Neuronal stem cell (in vitro differentiated cells): ENCODE measurements at regions not wholly inside any gene's neighbourhood (a gene's known extent, or its start where the extent isn't known, plus 50 kb on each side); places are given as distances from the start of the nearest gene placed in this dataset.
"Not testable (repeated sequence)": the region's sequence is repeated elsewhere in the genome, so short reads cannot be mapped to it uniquely, and the experiment has no call there.

Experiments
- DNase-seq: peaks from one replicate; pipeline ENCODE4 v3.0.0-alpha.2; 2013; ENCODE audit warnings: low spot score
- H2AFZ ChIP-seq: one replicate; pipeline ENCODE4 v1.6.1; 2013; ENCODE audit warnings: mild to moderate bottlenecking, low read length, inconsistent platforms
- H2AK5ac ChIP-seq: 2 replicates; pipeline ENCODE4 v1.6.1; 2013; ENCODE audit warnings: low read depth, mild to moderate bottlenecking, inconsistent platforms, low read length, moderate library complexity, mixed read lengths
- H2BK120ac ChIP-seq: 2 replicates; pipeline ENCODE4 v1.6.1; 2013; ENCODE audit warnings: low read depth, mild to moderate bottlenecking, inconsistent platforms, low read length, moderate library complexity, mixed read lengths
- H2BK12ac ChIP-seq: one replicate; pipeline ENCODE4 v1.6.1; 2013; ENCODE audit warnings: low read length, inconsistent platforms
- H2BK15ac ChIP-seq: 2 replicates; pipeline ENCODE4 v1.6.1; 2013; ENCODE audit warnings: mild to moderate bottlenecking, low read length, inconsistent platforms, mixed read lengths
- H2BK5ac ChIP-seq: one replicate; pipeline ENCODE4 v1.6.1; 2013; ENCODE audit warnings: inconsistent platforms, mild to moderate bottlenecking, low read length, moderate library complexity
- H3K14ac ChIP-seq: one replicate; pipeline ENCODE4 v1.6.1; 2013; ENCODE audit warnings: low read length, inconsistent platforms
- H3K18ac ChIP-seq: 2 replicates; pipeline ENCODE4 v1.6.1; 2013; ENCODE audit warnings: low read length, inconsistent platforms
- H3K23ac ChIP-seq: 2 replicates; pipeline ENCODE4 v1.6.1; 2013; ENCODE audit warnings: low read depth, mild to moderate bottlenecking, mixed read lengths, low read length, inconsistent platforms; ENCODE audit not compliant: poor library complexity
- H3K27ac ChIP-seq: replicated peaks from 3 replicates; pipeline ENCODE4 v1.5.1; 2013; ENCODE audit warnings: low read length, inconsistent platforms
- H3K27me3 ChIP-seq, 3 experiments: 2 replicates each; pipeline ENCODE4 v1.6.1; 2013; ENCODE audit warnings: low read length in 3 of 3, mild to moderate bottlenecking in 2 of 3, inconsistent platforms in 1 of 3, low read depth in 1 of 3, mixed read lengths in 1 of 3, moderate library complexity in 1 of 3; ENCODE audit not compliant: control insufficient read depth in 3 of 3, insufficient read depth in 3 of 3
- H3K36me3 ChIP-seq, 2 donors: replicated peaks in 1 of 2; 2 replicates each; pipeline ENCODE4 v1.6.1; 2013; ENCODE audit warnings: low read length in 2 of 2; ENCODE audit not compliant: control insufficient read depth in 2 of 2, insufficient read depth in 2 of 2
- H3K4ac ChIP-seq: 2 replicates; pipeline ENCODE4 v1.6.1; 2013; ENCODE audit warnings: inconsistent platforms, mild to moderate bottlenecking, low read length, moderate library complexity
- H3K4me1 ChIP-seq, 2 donors: 1 replicate in 1 of 2; 2 replicates in 1 of 2; pipeline ENCODE4 v1.6.1; 2013; ENCODE audit warnings: low read length in 2 of 2, low read depth in 1 of 2; ENCODE audit not compliant: control insufficient read depth in 2 of 2, insufficient read depth in 1 of 2
- H3K4me2 ChIP-seq: one replicate; pipeline ENCODE4 v1.6.1; 2013; ENCODE audit warnings: mild to moderate bottlenecking, low read length, inconsistent platforms; ENCODE audit not compliant: insufficient read depth, poor library complexity, severe bottlenecking
- H3K4me3 ChIP-seq, 2 donors: 2 replicates each; pipeline ENCODE4 v1.5.1; 2013; ENCODE audit warnings: low read length in 2 of 2, mild to moderate bottlenecking in 2 of 2, inconsistent platforms in 1 of 2, moderate library complexity in 1 of 2
- H3K79me1 ChIP-seq: one replicate; pipeline ENCODE4 v1.6.1; 2013; ENCODE audit warnings: low read depth, mild to moderate bottlenecking, inconsistent platforms, low read length, moderate library complexity
- H3K9ac ChIP-seq: one replicate; pipeline ENCODE4 v1.6.1; 2013; ENCODE audit warnings: mild to moderate bottlenecking, low read depth, low read length, inconsistent platforms; ENCODE audit not compliant: poor library complexity
- H3K9me3 ChIP-seq, 2 donors: replicated peaks in 1 of 2; 2 replicates each; pipeline versions ENCODE3 to v1.6.1; 2013; ENCODE audit warnings: low read length in 2 of 2, mild to moderate bottlenecking in 2 of 2, inconsistent platforms in 1 of 2, low read depth in 1 of 2, mixed read lengths in 1 of 2, moderate library complexity in 1 of 2; ENCODE audit not compliant: control insufficient read depth in 2 of 2, insufficient read depth in 1 of 2
- H4K8ac ChIP-seq: one replicate; pipeline ENCODE4 v1.6.1; 2013; ENCODE audit warnings: low read depth, mild to moderate bottlenecking, inconsistent platforms, low read length, moderate library complexity
- H4K91ac ChIP-seq: one replicate; pipeline ENCODE4 v1.6.1; 2013; ENCODE audit warnings: low read length, low read depth, mild to moderate bottlenecking, inconsistent platforms; ENCODE audit not compliant: poor library complexity
- WGBS, 2 donors: extraction: QIAGEN DNeasy Blood & Tissue Kit; methylation state at CpG; one replicate each; pipeline ENCODE4 v1.1.7; 2013; ENCODE audit warnings: missing lambda C conversion rate in 2 of 2, mixed read lengths in 1 of 2; ENCODE audit not compliant: insufficient read length in 2 of 2, insufficient replicate concordance in 1 of 2; ENCODE audit errors: extremely low coverage in 2 of 2; 5-methylcytosine and 5-hydroxymethylcytosine counted together

DNA sequence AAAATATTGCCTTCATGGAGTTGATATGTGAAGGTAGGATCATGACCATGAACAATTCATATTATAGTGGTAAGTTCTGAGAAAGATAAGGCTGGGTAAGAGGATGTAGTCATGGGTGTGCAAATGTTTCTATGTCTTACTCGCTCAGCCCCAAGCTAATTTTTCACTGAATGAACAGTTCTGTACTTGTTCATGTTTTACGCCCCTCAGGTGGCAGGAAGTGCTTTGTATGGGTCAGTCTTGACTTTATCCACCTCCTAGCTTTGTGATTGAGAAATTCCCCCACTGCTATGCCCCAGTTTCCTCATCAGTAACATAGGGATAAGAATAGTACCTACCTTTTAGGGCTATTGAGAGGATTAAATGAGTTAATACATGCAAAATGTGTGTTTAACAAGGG is 148.2 kb upstream of the KCNG1 start:
- Histone ChIP-seq H3K36me3 (no peaks in the 10 kb centered on the region), H2BK15ac (no peak overlapping the region), H3K4me1 (no peaks in the 10 kb centered on the region), H3K4me2 (no peak overlapping the region), H2BK120ac (no peak overlapping the region), H2BK12ac (no peak overlapping the region), H4K8ac (no peak overlapping the region), H2AFZ (no peak overlapping the region), H3K4me3 (no peak overlapping the region), H3K9ac (no peak overlapping the region), H2BK5ac (no peak overlapping the region), H3K4ac (no peak overlapping the region), H3K18ac (no peak overlapping the region), H2AK5ac (no peak overlapping the region), H3K23ac (no peak overlapping the region), H4K91ac (no peak overlapping the region), H3K27me3 (no peaks in the 10 kb centered on the region), H3K79me1 (no peaks in the 10 kb centered on the region), H3K27ac (no peak overlapping the region), H3K9me3 (peaks cover 0 to 3% of the 10 kb centered on the region in 2 donors), H3K14ac (no peak overlapping the region)
- no peak for DNase-seq
- WGBS, 2 donors = no CpG with 5 or more reads among the region's 2 CpGs

DNA sequence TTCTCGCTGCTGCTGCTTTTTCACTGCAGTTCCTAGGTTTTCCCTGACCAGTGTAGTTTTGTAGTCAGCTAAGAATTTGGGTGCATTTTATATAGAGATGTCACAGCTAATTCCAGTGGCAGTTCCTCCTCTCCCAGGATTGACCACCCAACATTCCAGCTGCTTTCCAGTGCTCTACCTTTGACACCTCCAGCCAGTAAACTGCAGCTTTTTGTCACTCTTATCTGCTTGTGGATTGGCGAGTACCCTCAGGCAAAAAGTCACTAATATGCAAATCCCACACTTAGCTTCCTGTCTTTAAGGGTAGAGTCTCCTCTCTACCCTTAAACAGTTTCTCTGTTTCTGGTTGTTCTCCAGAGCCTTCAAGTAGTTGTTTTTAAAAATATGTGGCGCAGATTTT is 146.9 kb upstream of the KCNG1 start:
- no peaks in the 10 kb centered on the region for H3K27me3 ChIP-seq
- H3K27ac ChIP-seq = no peak overlapping the region
- no peak overlapping the region for H4K91ac ChIP-seq
- no peak overlapping the region for H2BK5ac ChIP-seq
- no peak overlapping the region for H2BK120ac ChIP-seq
- no peak overlapping the region for H2BK15ac ChIP-seq
- H3K79me1 ChIP-seq = no peaks in the 10 kb centered on the region
- no CpG with 5 or more reads among the region's 3 CpGs for WGBS, 2 donors
- no peak for DNase-seq
- no peaks in the 10 kb centered on the region for H3K36me3 ChIP-seq
- H3K14ac ChIP-seq = no peak overlapping the region
- H3K9me3 ChIP-seq = peaks cover 0 to 3% of the 10 kb centered on the region in 2 donors
- no peaks in the 10 kb centered on the region for H3K4me1 ChIP-seq
- H2AK5ac ChIP-seq = no peak overlapping the region
- H3K4me3 ChIP-seq = no peak overlapping the region
- H3K18ac ChIP-seq = no peak overlapping the region
- no peak overlapping the region for H2AFZ ChIP-seq
- no peak overlapping the region for H3K9ac ChIP-seq
- no peak overlapping the region for H2BK12ac ChIP-seq
- no peak overlapping the region for H3K23ac ChIP-seq
- no peak overlapping the region for H3K4ac ChIP-seq
- no peak overlapping the region for H4K8ac ChIP-seq
- no peak overlapping the region for H3K4me2 ChIP-seq

GRCh38 chr20:51167911-51168310 is 145.0 kb upstream of the KCNG1 start:
- not testable (repeated sequence) for H2BK12ac ChIP-seq, DNase-seq, H2BK5ac ChIP-seq, H2BK15ac ChIP-seq, H3K79me1 ChIP-seq, H2BK120ac ChIP-seq, H3K4me3 ChIP-seq, H3K14ac ChIP-seq, H4K8ac ChIP-seq, H3K36me3 ChIP-seq, H3K23ac ChIP-seq, H3K18ac ChIP-seq, H3K4me2 ChIP-seq, H4K91ac ChIP-seq, H3K9me3 ChIP-seq, H3K4me1 ChIP-seq, H3K27me3 ChIP-seq, H2AFZ ChIP-seq, H3K4ac ChIP-seq, H3K9ac ChIP-seq, H2AK5ac ChIP-seq, H3K27ac ChIP-seq
- WGBS, 2 donors = no CpG with 5 or more reads among the region's 4 CpGs

- Histone ChIP-seq H3K36me3 (no peaks in the 10 kb centered on the region), H3K4me1 (no peaks in the 10 kb centered on the region), H3K27ac (no peak overlapping the region), H3K23ac (no peak overlapping the region), H2AFZ (no peak overlapping the region), H3K27me3 (no peaks in the 10 kb centered on the region), H3K79me1 (no peaks in the 10 kb centered on the region), H2BK120ac (no peak overlapping the region), H4K91ac (no peak overlapping the region), H3K4ac (no peak overlapping the region), H3K9me3 (no peaks in the 10 kb centered on the region), H3K4me3 (no peak overlapping the region), H2AK5ac (no peak overlapping the region), H4K8ac (no peak overlapping the region), H3K9ac (no peak overlapping the region), H3K14ac (no peak overlapping the region), H2BK12ac (no peak overlapping the region), H3K18ac (no peak overlapping the region), H2BK5ac (no peak overlapping the region), H2BK15ac (no peak overlapping the region), H3K4me2 (no peak overlapping the region)
- no peak for DNase-seq
- no CpG with 5 or more reads among the region's 3 CpGs for WGBS, 2 donors
Measured at GRCh38 chr20:51166489-51166888, 143.6 kb upstream of the KCNG1 start.
